Lung (tissue), 11 donors: ENCODE measurements at regions not wholly inside any gene's neighbourhood (a gene's known extent, or its start where the extent isn't known, plus 50 kb on each side); places are given as distances from the start of the nearest gene placed in this dataset.

Experiments
- ATAC-seq: fragments of 200-7000 bp; cut with Tn5 transposase; one replicate; pipeline ENCODE4 v1.9.1; 2020; ENCODE audit warnings: moderate number of reproducible peaks; ENCODE audit not compliant: insufficient read depth, low FRiP score
- DNase-seq, 3 donors: peaks; one replicate each; pipeline ENCODE4 v3.0.0-alpha.2; 2013 to 2017
- H3K27ac ChIP-seq, 2 donors: one replicate each; pipeline ENCODE4 v1.5.1; 2013; ENCODE audit warnings: mild to moderate bottlenecking in 2 of 2, moderate library complexity in 2 of 2, control low read depth in 1 of 2, inconsistent platforms in 1 of 2, low read depth in 1 of 2, low read length in 1 of 2
- H3K27me3 ChIP-seq, 3 donors: one replicate each; pipeline ENCODE4 v1.5.1; 2013; ENCODE audit warnings: low read length in 2 of 3; ENCODE audit not compliant: control insufficient read depth in 3 of 3, insufficient read depth in 3 of 3
- H3K36me3 ChIP-seq, 4 donors: one replicate each; pipeline ENCODE4 v1.5.1; 2013; ENCODE audit warnings: low read length in 4 of 4, mild to moderate bottlenecking in 1 of 4, moderate library complexity in 1 of 4; ENCODE audit not compliant: control insufficient read depth in 4 of 4, insufficient read depth in 4 of 4
- H3K4me1 ChIP-seq, 5 donors: one replicate each; pipeline ENCODE4 v1.5.1; 2013; ENCODE audit warnings: low read length in 5 of 5, mild to moderate bottlenecking in 2 of 5, moderate library complexity in 1 of 5; ENCODE audit not compliant: control insufficient read depth in 5 of 5, insufficient read depth in 5 of 5
- H3K4me3 ChIP-seq: one replicate; pipeline ENCODE4 v1.5.1; 2013; ENCODE audit warnings: mild to moderate bottlenecking, control low read depth, moderate library complexity
- H3K9ac ChIP-seq, 2 donors: one replicate each; pipeline ENCODE4 v1.5.1; 2013; ENCODE audit warnings: low read length in 2 of 2, control low read depth in 1 of 2; ENCODE audit not compliant: insufficient read depth in 1 of 2
- H3K9me3 ChIP-seq, 4 donors: one replicate each; pipeline ENCODE4 v1.5.1; 2013; ENCODE audit warnings: low read length in 3 of 4, mild to moderate bottlenecking in 1 of 4, moderate library complexity in 1 of 4; ENCODE audit not compliant: control insufficient read depth in 4 of 4, insufficient read depth in 3 of 4
- WGBS, 2 donors: extraction: QIAGEN DNeasy Blood & Tissue Kit; methylation state at CpG; one replicate each; pipeline ENCODE4 v1.1.7; 2013; 5-methylcytosine and 5-hydroxymethylcytosine counted together
- TF ChIP-seq, protein P1 (sequence below): IDR thresholded peaks from 2 replicates; pipeline ENCODE4 v1.5.1; 2012; ENCODE audit warnings: mild to moderate bottlenecking; ENCODE audit errors: control extremely low read depth, extremely low read depth
- donor health status: control.
- donor health status: control.
- donor health status: Bipolar disorder and iron deficiency.
- donor health status: healthy.
- donor health status: DM: yes; HTN: yes; CAD: no.

DNA sequence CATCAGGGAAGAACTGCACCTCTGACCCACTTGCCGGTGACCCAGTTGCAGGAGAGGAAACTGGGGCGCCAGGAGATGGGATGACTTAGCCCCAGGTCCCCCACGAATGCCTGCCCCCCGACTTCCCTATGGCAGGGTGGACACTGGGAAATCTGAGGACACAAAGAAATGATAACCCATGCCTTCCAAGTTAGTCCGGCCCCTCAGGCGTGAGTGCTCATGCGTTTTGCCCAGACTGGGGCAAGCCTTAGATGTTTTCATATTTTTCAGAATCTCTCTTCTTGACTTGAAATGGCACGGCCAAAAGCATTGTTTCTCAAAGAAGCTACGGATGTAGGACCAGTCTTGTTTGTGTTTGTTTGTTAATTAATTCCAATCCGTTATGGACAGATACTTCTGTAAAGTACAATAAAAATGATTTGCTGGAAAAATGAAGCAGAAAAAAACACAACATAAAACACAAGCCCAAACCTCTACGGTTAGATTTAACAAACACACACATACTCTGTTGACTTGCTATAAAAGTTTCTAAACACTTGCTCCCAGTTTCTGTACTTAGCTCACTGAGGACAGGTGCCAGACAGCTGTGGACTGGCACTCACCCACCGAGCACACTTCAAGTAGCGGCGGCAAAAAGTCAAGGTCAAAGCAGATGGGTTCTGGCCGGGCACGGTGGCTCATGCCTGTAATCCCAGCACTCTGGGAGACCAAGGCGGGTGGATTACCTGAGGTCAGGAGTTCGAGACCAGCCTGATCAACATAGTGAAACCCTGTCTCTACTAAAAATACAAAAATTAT is 341.5 kb downstream of the BCOR start:
- DNase-seq (no peak), ATAC-seq (no peak)
- Histone ChIP-seq H3K27me3 (peaks cover 0 to 5% (median 0%) of the 10 kb centered on the region in 3 donors), H3K36me3 (no peaks in the 10 kb centered on the region), H3K9ac (no peak overlapping the region), H3K4me3 (no peak overlapping the region), H3K9me3 (no peaks in the 10 kb centered on the region), H3K27ac (peak overlapping the region in 1 of 2 donors; percentile 23), H3K4me1 (peaks cover 0 to 15% (median 3%) of the 10 kb centered on the region in 5 donors)
- TF ChIP-seq, protein P1, sequence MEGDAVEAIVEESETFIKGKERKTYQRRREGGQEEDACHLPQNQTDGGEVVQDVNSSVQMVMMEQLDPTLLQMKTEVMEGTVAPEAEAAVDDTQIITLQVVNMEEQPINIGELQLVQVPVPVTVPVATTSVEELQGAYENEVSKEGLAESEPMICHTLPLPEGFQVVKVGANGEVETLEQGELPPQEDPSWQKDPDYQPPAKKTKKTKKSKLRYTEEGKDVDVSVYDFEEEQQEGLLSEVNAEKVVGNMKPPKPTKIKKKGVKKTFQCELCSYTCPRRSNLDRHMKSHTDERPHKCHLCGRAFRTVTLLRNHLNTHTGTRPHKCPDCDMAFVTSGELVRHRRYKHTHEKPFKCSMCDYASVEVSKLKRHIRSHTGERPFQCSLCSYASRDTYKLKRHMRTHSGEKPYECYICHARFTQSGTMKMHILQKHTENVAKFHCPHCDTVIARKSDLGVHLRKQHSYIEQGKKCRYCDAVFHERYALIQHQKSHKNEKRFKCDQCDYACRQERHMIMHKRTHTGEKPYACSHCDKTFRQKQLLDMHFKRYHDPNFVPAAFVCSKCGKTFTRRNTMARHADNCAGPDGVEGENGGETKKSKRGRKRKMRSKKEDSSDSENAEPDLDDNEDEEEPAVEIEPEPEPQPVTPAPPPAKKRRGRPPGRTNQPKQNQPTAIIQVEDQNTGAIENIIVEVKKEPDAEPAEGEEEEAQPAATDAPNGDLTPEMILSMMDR = no peak
- WGBS, 2 donors = 76 to 88% methylated on average over 18 of the region's 18 CpGs

DNA sequence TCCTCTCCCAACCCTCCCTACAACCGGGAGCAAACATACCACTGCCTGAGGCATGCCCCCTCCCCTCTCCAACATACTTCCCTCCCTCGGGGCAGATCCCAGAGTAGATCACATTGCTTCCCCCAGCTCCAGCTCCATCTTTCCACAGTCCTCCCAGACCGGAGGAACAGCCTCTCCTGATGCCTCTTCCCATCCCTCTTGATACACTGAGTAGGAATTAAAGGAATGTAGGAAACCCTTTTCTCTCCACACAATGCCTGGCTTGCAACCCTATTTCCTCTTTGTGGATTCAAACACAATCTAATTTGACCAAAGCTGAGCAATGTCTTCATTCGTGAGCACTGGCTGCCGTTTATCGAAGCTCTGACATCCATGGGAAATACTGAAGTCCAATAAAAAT is 339.8 kb downstream of the BCOR start:
- H3K9me3 ChIP-seq = peaks cover 0 to 3% (median 0%) of the 10 kb centered on the region in 4 donors
- no peak overlapping the region for H3K4me3 ChIP-seq
- ATAC-seq = no peak
- TF ChIP-seq, protein P1 = no peak
- H3K9ac ChIP-seq = no peak overlapping the region
- 40 to 65% methylated on average over 6 of the region's 6 CpGs for WGBS, 2 donors
- H3K27ac ChIP-seq = no peak overlapping the region
- no peaks in the 10 kb centered on the region for H3K36me3 ChIP-seq
- peaks cover 0 to 15% (median 2%) of the 10 kb centered on the region in 5 donors for H3K4me1 ChIP-seq
- no peak for DNase-seq
- peaks cover 0 to 5% (median 0%) of the 10 kb centered on the region in 3 donors for H3K27me3 ChIP-seq

GRCh38 chrX:39758791-39759525 is 338.8 kb downstream of the BCOR start:
- Histone ChIP-seq H3K9ac (no peak overlapping the region), H3K27ac (peak overlapping the region in 1 of 2 donors; percentile 32), H3K4me3 (no peak overlapping the region), H3K36me3 (no peaks in the 10 kb centered on the region), H3K9me3 (peaks cover 0 to 3% (median 0%) of the 10 kb centered on the region in 4 donors), H3K27me3 (peaks cover 0 to 5% (median 0%) of the 10 kb centered on the region in 3 donors), H3K4me1 (peaks cover 0 to 15% (median 2%) of the 10 kb centered on the region in 5 donors)
- DNase-seq = peak in 2 of 3 donors; percentile 24 to 33
- TF ChIP-seq, protein P1 = no peak
- 80 to 88% methylated on average over 15 to 17 of the region's 17 CpGs for WGBS, 2 donors
- no peak for ATAC-seq
